ENCODE measurements at regions not wholly inside any gene's neighbourhood (a gene's known extent, or its start where the extent isn't known, plus 50 kb on each side); places are given as distances from the start of the nearest gene placed in this dataset.
"Not testable (repeated sequence)": the region's sequence is repeated elsewhere in the genome, so short reads cannot be mapped to it uniquely, and the experiment has no call there.

- peak; percentile 47 for DNase-seq (ENCODE audit: low read depth)
Observed at GRCh38 chr2:167749660-167750059, 497.7 kb downstream of the STK39 start.

GRCh38 chr2:167749016-167749415 is 498.4 kb downstream of the STK39 start:
- DNase-seq (ENCODE audit: low read depth): peak; percentile 93

GRCh38 chr2:167748536-167748935 is 498.9 kb downstream of the STK39 start:
- peak; percentile 82 for DNase-seq (ENCODE audit: low read depth)

GRCh38 chr2:167745667-167746066 is 501.7 kb downstream of the STK39 start:
- no peak for DNase-seq (ENCODE audit: low read depth)

GRCh38 chr2:167739921-167740320 is 507.5 kb downstream of the STK39 start:
- not testable (repeated sequence) for DNase-seq (ENCODE audit: low read depth)

- no peak for DNase-seq (ENCODE audit: low read depth)
Observed at GRCh38 chr2:167733747-167734146, 513.6 kb downstream of the STK39 start.

- DNase-seq (ENCODE audit: low read depth): no peak
Observed at GRCh38 chr2:167732326-167732725, 515.1 kb downstream of the STK39 start.

- no peak for DNase-seq (ENCODE audit: low read depth)
Observed at GRCh38 chr2:167729911-167730310, 517.5 kb downstream of the STK39 start.

- no peak for DNase-seq (ENCODE audit: low read depth)
Observed at GRCh38 chr2:167726788-167727187, 520.6 kb downstream of the STK39 start.

- DNase-seq (ENCODE audit: low read depth): no peak
Observed at GRCh38 chr2:167721593-167721992, 525.8 kb downstream of the STK39 start.

GRCh38 chr2:167719410-167719809 is 528.0 kb downstream of the STK39 start:
- DNase-seq (ENCODE audit: low read depth): no peak

GRCh38 chr2:167718560-167718959 is 528.8 kb downstream of the STK39 start:
- no peak for DNase-seq (ENCODE audit: low read depth)

GRCh38 chr2:167715932-167716331 is 531.5 kb downstream of the STK39 start:
- no peak for DNase-seq (ENCODE audit: low read depth)

- DNase-seq (ENCODE audit: low read depth): not testable (repeated sequence)
Observed at GRCh38 chr2:167715498-167715897, 531.9 kb downstream of the STK39 start.

- DNase-seq (ENCODE audit: low read depth): no peak
Observed at GRCh38 chr2:167712275-167712674, 535.1 kb downstream of the STK39 start.

GRCh38 chr2:167708998-167709397 is 538.4 kb downstream of the STK39 start:
- no peak for DNase-seq (ENCODE audit: low read depth)

- peak; percentile 52 for DNase-seq (ENCODE audit: low read depth)
Observed at GRCh38 chr2:167706800-167707199, 540.6 kb downstream of the STK39 start.

- DNase-seq (ENCODE audit: low read depth): no peak
Observed at GRCh38 chr2:167703441-167703840, 544.0 kb downstream of the STK39 start.

GRCh38 chr2:167702227-167702626 is 545.2 kb downstream of the STK39 start:
- DNase-seq (ENCODE audit: low read depth): no peak

- DNase-seq (ENCODE audit: low read depth): no peak
Observed at GRCh38 chr2:167701651-167702050, 545.7 kb downstream of the STK39 start.

- peak; percentile 16 for DNase-seq (ENCODE audit: low read depth)
Observed at GRCh38 chr2:167697948-167698347, 549.4 kb downstream of the STK39 start.

GRCh38 chr2:167697194-167697593 is 550.2 kb downstream of the STK39 start:
- DNase-seq (ENCODE audit: low read depth): no peak

- no peak for DNase-seq (ENCODE audit: low read depth)
Observed at GRCh38 chr2:167692936-167693335, 554.5 kb downstream of the STK39 start.

GRCh38 chr2:167692191-167692590 is 555.2 kb downstream of the STK39 start:
- DNase-seq (ENCODE audit: low read depth): no peak

- no peak for DNase-seq (ENCODE audit: low read depth)
Observed at GRCh38 chr2:167689444-167689843, 558.0 kb downstream of the STK39 start.

All from renal cortical epithelial cell (primary cell).